Loucy (cell line): ENCODE measurements at regions not wholly inside any gene's neighbourhood (a gene's known extent, or its start where the extent isn't known, plus 50 kb on each side); places are given as distances from the start of the nearest gene placed in this dataset.

Source experiments
- EZH2phosphoT487 ChIP-seq: fragments of 200-600 bp; IDR thresholded peaks from 2 replicates; pipeline ENCODE4 v1.6.1; 2018; ENCODE audit warnings: antibody characterized with exemption, mild to moderate bottlenecking, moderate library complexity, borderline replicate concordance
- TF ChIP-seq, protein P1 (sequence below): fragments of 200-600 bp; sonication (generic); conservative IDR thresholded peaks from 2 replicates; pipeline ENCODE4 v1.5.1; 2014; ENCODE audit warnings: mild to moderate bottlenecking, antibody characterized with exemption, low read length

DNA sequence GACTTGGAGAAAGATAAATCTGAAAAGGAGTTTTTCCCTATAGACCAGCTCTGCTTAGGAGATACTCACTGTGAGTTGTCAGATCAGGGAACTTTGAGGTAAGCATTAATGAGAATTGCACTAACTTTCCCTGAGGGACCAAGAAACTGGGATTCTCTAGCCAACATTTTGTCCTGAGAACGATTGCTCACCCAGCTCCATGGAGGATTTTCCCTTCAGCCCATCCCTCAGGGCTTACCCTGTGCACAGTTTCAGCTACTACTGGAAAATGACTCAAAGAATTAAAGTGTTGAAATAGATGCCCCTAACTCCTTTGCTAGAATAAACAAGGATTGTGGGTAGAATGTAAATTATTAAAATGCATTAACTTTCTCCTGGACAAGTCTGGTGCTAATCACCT lies 237.2 kb upstream of the IL12B start:
- TF ChIP-seq, protein P1, sequence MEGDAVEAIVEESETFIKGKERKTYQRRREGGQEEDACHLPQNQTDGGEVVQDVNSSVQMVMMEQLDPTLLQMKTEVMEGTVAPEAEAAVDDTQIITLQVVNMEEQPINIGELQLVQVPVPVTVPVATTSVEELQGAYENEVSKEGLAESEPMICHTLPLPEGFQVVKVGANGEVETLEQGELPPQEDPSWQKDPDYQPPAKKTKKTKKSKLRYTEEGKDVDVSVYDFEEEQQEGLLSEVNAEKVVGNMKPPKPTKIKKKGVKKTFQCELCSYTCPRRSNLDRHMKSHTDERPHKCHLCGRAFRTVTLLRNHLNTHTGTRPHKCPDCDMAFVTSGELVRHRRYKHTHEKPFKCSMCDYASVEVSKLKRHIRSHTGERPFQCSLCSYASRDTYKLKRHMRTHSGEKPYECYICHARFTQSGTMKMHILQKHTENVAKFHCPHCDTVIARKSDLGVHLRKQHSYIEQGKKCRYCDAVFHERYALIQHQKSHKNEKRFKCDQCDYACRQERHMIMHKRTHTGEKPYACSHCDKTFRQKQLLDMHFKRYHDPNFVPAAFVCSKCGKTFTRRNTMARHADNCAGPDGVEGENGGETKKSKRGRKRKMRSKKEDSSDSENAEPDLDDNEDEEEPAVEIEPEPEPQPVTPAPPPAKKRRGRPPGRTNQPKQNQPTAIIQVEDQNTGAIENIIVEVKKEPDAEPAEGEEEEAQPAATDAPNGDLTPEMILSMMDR: no peak
- TF ChIP-seq EZH2phosphoT487: no peak
